ENCODE measurements at regions not wholly inside any gene's neighbourhood (a gene's known extent, or its start where the extent isn't known, plus 50 kb on each side); places are given as distances from the start of the nearest gene placed in this dataset.

- no peak overlapping the region for H3K4me3 ChIP-seq (ENCODE audit: low read depth in 2 of 2, low read length in 1 of 2)
- ChIA-PET CTCF (interaction anchor here (1.0 to 1.6 kb wide), 2 partner anchors 204 to 257 kb away, joined by 4 to 6 read pairs; no protein-coding TSS in a partner anchor), POLR2A (no interaction called here)
- peaks cover 37% of the 10 kb centered on the region for H3K27me3 ChIP-seq (ENCODE audit: insufficient read depth)
- H3K4me1 ChIP-seq (ENCODE audit: control insufficient read depth in 1 of 2, insufficient read depth in 2 of 2, low read depth in 1 of 2, low read length in 1 of 2), result peaks cover 0 to 9% of the 10 kb centered on the region in 2 experiments; a peak in 1 of 4 replicates
- TF ChIP-seq, protein P1, sequence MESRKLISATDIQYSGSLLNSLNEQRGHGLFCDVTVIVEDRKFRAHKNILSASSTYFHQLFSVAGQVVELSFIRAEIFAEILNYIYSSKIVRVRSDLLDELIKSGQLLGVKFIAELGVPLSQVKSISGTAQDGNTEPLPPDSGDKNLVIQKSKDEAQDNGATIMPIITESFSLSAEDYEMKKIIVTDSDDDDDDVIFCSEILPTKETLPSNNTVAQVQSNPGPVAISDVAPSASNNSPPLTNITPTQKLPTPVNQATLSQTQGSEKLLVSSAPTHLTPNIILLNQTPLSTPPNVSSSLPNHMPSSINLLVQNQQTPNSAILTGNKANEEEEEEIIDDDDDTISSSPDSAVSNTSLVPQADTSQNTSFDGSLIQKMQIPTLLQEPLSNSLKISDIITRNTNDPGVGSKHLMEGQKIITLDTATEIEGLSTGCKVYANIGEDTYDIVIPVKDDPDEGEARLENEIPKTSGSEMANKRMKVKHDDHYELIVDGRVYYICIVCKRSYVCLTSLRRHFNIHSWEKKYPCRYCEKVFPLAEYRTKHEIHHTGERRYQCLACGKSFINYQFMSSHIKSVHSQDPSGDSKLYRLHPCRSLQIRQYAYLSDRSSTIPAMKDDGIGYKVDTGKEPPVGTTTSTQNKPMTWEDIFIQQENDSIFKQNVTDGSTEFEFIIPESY (IDR thresholded peaks at IDR 0.05; ENCODE audit: borderline replicate concordance, low read depth), result no peak
- no peak for TF ChIP-seq USF2 (IDR thresholded peaks at IDR 0.05; ENCODE audit: borderline replicate concordance, low read depth, low read length)
- no peak for TF ChIP-seq NRF1 (IDR thresholded peaks at IDR 0.05; ENCODE audit: low read depth, low read length)
- TF ChIP-seq ELF1 (IDR thresholded peaks at IDR 0.05), result no peak
- no peak for TF ChIP-seq TEAD4 (IDR thresholded peaks at IDR 0.05; ENCODE audit: borderline replicate concordance, insufficient read depth)
- no peak for TF ChIP-seq FOXJ3 (CRISPR knock-in tag; IDR thresholded peaks at IDR 0.05)
- TF ChIP-seq, protein P2, sequence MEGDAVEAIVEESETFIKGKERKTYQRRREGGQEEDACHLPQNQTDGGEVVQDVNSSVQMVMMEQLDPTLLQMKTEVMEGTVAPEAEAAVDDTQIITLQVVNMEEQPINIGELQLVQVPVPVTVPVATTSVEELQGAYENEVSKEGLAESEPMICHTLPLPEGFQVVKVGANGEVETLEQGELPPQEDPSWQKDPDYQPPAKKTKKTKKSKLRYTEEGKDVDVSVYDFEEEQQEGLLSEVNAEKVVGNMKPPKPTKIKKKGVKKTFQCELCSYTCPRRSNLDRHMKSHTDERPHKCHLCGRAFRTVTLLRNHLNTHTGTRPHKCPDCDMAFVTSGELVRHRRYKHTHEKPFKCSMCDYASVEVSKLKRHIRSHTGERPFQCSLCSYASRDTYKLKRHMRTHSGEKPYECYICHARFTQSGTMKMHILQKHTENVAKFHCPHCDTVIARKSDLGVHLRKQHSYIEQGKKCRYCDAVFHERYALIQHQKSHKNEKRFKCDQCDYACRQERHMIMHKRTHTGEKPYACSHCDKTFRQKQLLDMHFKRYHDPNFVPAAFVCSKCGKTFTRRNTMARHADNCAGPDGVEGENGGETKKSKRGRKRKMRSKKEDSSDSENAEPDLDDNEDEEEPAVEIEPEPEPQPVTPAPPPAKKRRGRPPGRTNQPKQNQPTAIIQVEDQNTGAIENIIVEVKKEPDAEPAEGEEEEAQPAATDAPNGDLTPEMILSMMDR (IDR thresholded peaks at IDR 0.05), result no peak
- no peak for TF ChIP-seq FOXM1 (IDR thresholded peaks at IDR 0.05; ENCODE audit: low read depth)
- no peak for TF ChIP-seq SIN3A (IDR thresholded peaks at IDR 0.05; ENCODE audit: borderline replicate concordance, low read depth, low read length)
- TF ChIP-seq, protein P3, sequence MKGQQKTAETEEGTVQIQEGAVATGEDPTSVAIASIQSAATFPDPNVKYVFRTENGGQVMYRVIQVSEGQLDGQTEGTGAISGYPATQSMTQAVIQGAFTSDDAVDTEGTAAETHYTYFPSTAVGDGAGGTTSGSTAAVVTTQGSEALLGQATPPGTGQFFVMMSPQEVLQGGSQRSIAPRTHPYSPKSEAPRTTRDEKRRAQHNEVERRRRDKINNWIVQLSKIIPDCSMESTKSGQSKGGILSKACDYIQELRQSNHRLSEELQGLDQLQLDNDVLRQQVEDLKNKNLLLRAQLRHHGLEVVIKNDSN (IDR thresholded peaks at IDR 0.05; ENCODE audit: borderline replicate concordance, low read depth), result no peak
- no peak for TF ChIP-seq CHD2 (IDR thresholded peaks at IDR 0.05; ENCODE audit: low read length, partially characterized antibody)
- no peak for TF ChIP-seq NFIC (IDR thresholded peaks at IDR 0.05; ENCODE audit: borderline replicate concordance)
- TF ChIP-seq IRF3 (IDR thresholded peaks at IDR 0.05; ENCODE audit: low read depth, low read length), result no peak
- TF ChIP-seq RXRA (IDR thresholded peaks at IDR 0.05; ENCODE audit: borderline replicate concordance, low read depth), result no peak
- no peak for TF ChIP-seq MAX (IDR thresholded peaks at IDR 0.05; ENCODE audit: low read depth)
- no peak for TF ChIP-seq YY1 (IDR thresholded peaks at IDR 0.05; ENCODE audit: low read depth)
- TF ChIP-seq POLR2AphosphoS5 (IDR thresholded peaks at IDR 0.05; ENCODE audit: low read depth, low read length), result no peak
- TF ChIP-seq TAF1 (IDR thresholded peaks at IDR 0.05; ENCODE audit: borderline replicate concordance, low read depth, low read length), result no peak
- TF ChIP-seq GATA2 (CRISPR knock-in tag; IDR thresholded peaks at IDR 0.05), result no peak
- TF ChIP-seq MXI1 (IDR thresholded peaks at IDR 0.05; ENCODE audit: low read depth, low read length), result no peak
- H3K9me3 ChIP-seq, result no peaks in the 10 kb centered on the region
- no peaks in the 10 kb centered on the region for H3K9me2 ChIP-seq
- no peaks in the 10 kb centered on the region for H3K36me3 ChIP-seq (replicated peaks in 1 of 2; ENCODE audit: control insufficient read depth in 1 of 2, insufficient read depth in 2 of 2, low read length in 1 of 2)
- no peak overlapping the region for H3K27ac ChIP-seq (ENCODE audit: low read depth in 2 of 2, low read length in 1 of 2)
- DNase-seq, result no peak
- H3K9ac ChIP-seq, result no peak overlapping the region
- WGBS (ENCODE audit: low lambda C conversion rate), result 89% methylated on average over 4 of the region's 14 CpGs
- H2AFZ ChIP-seq (ENCODE audit: low read depth), result no peak overlapping the region
- no peaks in the 10 kb centered on the region for H3K79me2 ChIP-seq (ENCODE audit: insufficient read depth)
- H3F3A ChIP-seq (replicated peaks; ENCODE audit: insufficient read depth), result no peaks in the 10 kb centered on the region
- H3K4me2 ChIP-seq, result no peak overlapping the region
- no peaks in the 10 kb centered on the region for H4K20me1 ChIP-seq (ENCODE audit: insufficient read depth)
Observed at GRCh38 chr12:132410849-132411248, 79.1 kb upstream of the FBRSL1 start.
